Vagina (tissue), 2 donors: ENCODE measurements at regions not wholly inside any gene's neighbourhood (a gene's known extent, or its start where the extent isn't known, plus 50 kb on each side); places are given as distances from the start of the nearest gene placed in this dataset.

Experiments
- CTCF ChIP-seq, 3 experiments: fragments of 450-650 bp in 2 of 3; fragments of 200-600 bp in 1 of 3; sonication (generic) in 1 of 3; IDR thresholded peaks; one replicate each; pipeline ENCODE4 v1.5.1; 2017 to 2019; ENCODE audit warnings: antibody characterized with exemption in 3 of 3, mild to moderate bottlenecking in 2 of 3, moderate library complexity in 2 of 3
- POLR2A ChIP-seq, 2 donors: fragments of 450-650 bp; IDR thresholded peaks; one replicate each; pipeline ENCODE4 v1.6.1; 2017; ENCODE audit warnings: antibody characterized with exemption in 2 of 2, mild to moderate bottlenecking in 2 of 2, moderate library complexity in 2 of 2
- POLR2AphosphoS5 ChIP-seq, 2 donors: sonication (generic); formaldehyde crosslinking; IDR thresholded peaks; one replicate each; pipeline ENCODE4 v1.9.0; 2017; ENCODE audit warnings: antibody characterized with exemption in 2 of 2, mild to moderate bottlenecking in 2 of 2, low read depth in 1 of 2; ENCODE audit not compliant: insufficient read depth in 1 of 2

DNA sequence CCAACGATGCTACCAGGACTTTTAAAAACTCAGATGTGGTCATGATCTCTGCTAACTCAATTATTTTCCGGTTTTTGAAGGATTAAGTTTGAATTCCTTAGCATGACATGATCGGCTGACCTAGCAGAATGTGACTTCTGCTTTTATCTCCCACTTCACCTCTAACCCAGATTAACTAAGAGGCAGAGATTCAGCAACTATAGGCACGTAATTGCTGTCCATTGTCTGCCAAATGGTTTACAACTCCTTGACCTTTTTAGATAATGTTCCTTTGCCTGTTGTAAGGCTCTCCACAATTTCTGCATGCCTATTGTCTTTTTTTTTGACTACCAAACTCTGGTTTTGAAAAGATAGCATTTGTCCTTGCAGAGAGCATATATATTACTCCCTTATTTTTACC lies 268.2 kb downstream of the BRINP1 start:
- TF ChIP-seq POLR2A (IDR thresholded peaks at IDR 0.05) = no peak
- TF ChIP-seq CTCF (IDR thresholded peaks at IDR 0.05) = no peak
- no peak for TF ChIP-seq POLR2AphosphoS5 (IDR thresholded peaks at IDR 0.05; ENCODE audit: insufficient read depth in 1 of 2, low read depth in 1 of 2)
